SJCRH30 (cell line): ENCODE measurements at regions not wholly inside any gene's neighbourhood (a gene's known extent, or its start where the extent isn't known, plus 50 kb on each side); places are given as distances from the start of the nearest gene placed in this dataset.
"Not testable (repeated sequence)": the region's sequence is repeated elsewhere in the genome, so short reads cannot be mapped to it uniquely, and the experiment has no call there.

Experiments used
- DNase-seq, 2 experiments: peaks; one replicate each; pipeline ENCODE4 v3.0.0-alpha.2; 2015 to 2020
- H3K27ac ChIP-seq: fragments of 250-450 bp; sonication (Bioruptor Pico); 2 replicates; pipeline ENCODE4 v1.5.1; 2020; ENCODE audit warnings: mild to moderate bottlenecking, moderate library complexity
- H3K27me3 ChIP-seq: fragments of 250-450 bp; sonication (Bioruptor Pico); 2 replicates; pipeline ENCODE4 v1.5.1; 2020; ENCODE audit warnings: mild to moderate bottlenecking, moderate library complexity
- H3K36me3 ChIP-seq: fragments of 250-450 bp; sonication (Bioruptor Pico); 2 replicates; pipeline ENCODE4 v1.5.1; 2020; ENCODE audit warnings: mild to moderate bottlenecking, moderate library complexity
- H3K4me1 ChIP-seq: fragments of 250-450 bp; sonication (Bioruptor Pico); 2 replicates; pipeline ENCODE4 v1.5.1; 2020; ENCODE audit warnings: mild to moderate bottlenecking, moderate library complexity
- H3K4me3 ChIP-seq: fragments of 250-450 bp; sonication (Bioruptor Pico); 2 replicates; pipeline ENCODE4 v1.5.1; 2020; ENCODE audit warnings: mild to moderate bottlenecking, moderate library complexity
- H3K9me3 ChIP-seq: fragments of 250-450 bp; sonication (Bioruptor Pico); replicated peaks from 2 replicates; pipeline ENCODE4 v1.5.1; 2020; ENCODE audit warnings: mild to moderate bottlenecking, moderate library complexity

- H3K36me3 ChIP-seq: no peaks in the 10 kb centered on the region
- H3K4me3 ChIP-seq: no peak overlapping the region
- no peak for DNase-seq
Measured at GRCh38 chr6:98039443-98039842, 756.4 kb upstream of the MMS22L start.

GRCh38 chr6:98039904-98040607 lies 757.0 kb upstream of the MMS22L start:
- Histone ChIP-seq H3K9me3 (no peaks in the 10 kb centered on the region), H3K4me1 (no peaks in the 10 kb centered on the region), H3K27ac (no peak overlapping the region), H3K27me3 (no peaks in the 10 kb centered on the region), H3K4me3 (no peak overlapping the region), H3K36me3 (no peaks in the 10 kb centered on the region)
- DNase-seq: no peak

More at GRCh38 chr6:98039443-98039842, 756.4 kb upstream of the MMS22L start:
- H3K27me3 ChIP-seq: no peaks in the 10 kb centered on the region
- H3K27ac ChIP-seq: no peak overlapping the region
- H3K4me1 ChIP-seq: no peaks in the 10 kb centered on the region
- H3K9me3 ChIP-seq: no peaks in the 10 kb centered on the region

- H3K4me1 ChIP-seq: no peaks in the 10 kb centered on the region
- H3K4me3 ChIP-seq: no peak overlapping the region
- no peaks in the 10 kb centered on the region for H3K9me3 ChIP-seq
- H3K27ac ChIP-seq: no peak overlapping the region
- no peaks in the 10 kb centered on the region for H3K36me3 ChIP-seq
- no peak for DNase-seq
- no peaks in the 10 kb centered on the region for H3K27me3 ChIP-seq
Measured at GRCh38 chr6:98041056-98041455, 758.0 kb upstream of the MMS22L start.

- Histone ChIP-seq H3K9me3 (no peaks in the 10 kb centered on the region), H3K36me3 (no peaks in the 10 kb centered on the region), H3K4me3 (no peak overlapping the region), H3K27me3 (0 out of 2 replicates have a peak, but pooled peaks cover 2% of the 10 kb centered on the region), H3K4me1 (no peaks in the 10 kb centered on the region), H3K27ac (no peak overlapping the region)
- no peak for DNase-seq
Measured at GRCh38 chr6:98041921-98042320, 758.9 kb upstream of the MMS22L start.

- Histone ChIP-seq H3K4me1 (no peaks in the 10 kb centered on the region), H3K36me3 (no peaks in the 10 kb centered on the region), H3K27me3 (0 out of 2 replicates have a peak, but pooled peaks cover 2% of the 10 kb centered on the region), H3K27ac (no peak overlapping the region), H3K4me3 (no peak overlapping the region), H3K9me3 (no peaks in the 10 kb centered on the region)
- DNase-seq: no peak
Measured at GRCh38 chr6:98044151-98044561, 761.1 kb upstream of the MMS22L start.

- no peaks in the 10 kb centered on the region for H3K9me3 ChIP-seq
- no peak for DNase-seq
- H3K4me1 ChIP-seq: no peaks in the 10 kb centered on the region
- 0 out of 2 replicates have a peak, but pooled peaks cover 2% of the 10 kb centered on the region for H3K27me3 ChIP-seq
- no peak overlapping the region for H3K4me3 ChIP-seq
- H3K27ac ChIP-seq: no peak overlapping the region
- no peaks in the 10 kb centered on the region for H3K36me3 ChIP-seq
Measured at GRCh38 chr6:98044791-98045470, 761.9 kb upstream of the MMS22L start.

GRCh38 chr6:98047164-98047563 lies 764.1 kb upstream of the MMS22L start:
- Histone ChIP-seq H3K9me3 (no peaks in the 10 kb centered on the region), H3K4me1 (no peaks in the 10 kb centered on the region), H3K27me3 (0 out of 2 replicates have a peak, but pooled peaks cover 2% of the 10 kb centered on the region), H3K4me3 (no peak overlapping the region), H3K36me3 (no peaks in the 10 kb centered on the region), H3K27ac (no peak overlapping the region)
- no peak for DNase-seq

- H3K27ac ChIP-seq: no peak overlapping the region
- no peaks in the 10 kb centered on the region for H3K9me3 ChIP-seq
- 0 out of 2 replicates have a peak, but pooled peaks cover 2% of the 10 kb centered on the region for H3K27me3 ChIP-seq
- H3K4me3 ChIP-seq: no peak overlapping the region
- no peak for DNase-seq
- H3K36me3 ChIP-seq: no peaks in the 10 kb centered on the region
- H3K4me1 ChIP-seq: no peaks in the 10 kb centered on the region
Measured at GRCh38 chr6:98047871-98048270, 764.9 kb upstream of the MMS22L start.

- no peaks in the 10 kb centered on the region for H3K4me1 ChIP-seq
- H3K36me3 ChIP-seq: no peaks in the 10 kb centered on the region
- H3K4me3 ChIP-seq: no peak overlapping the region
- H3K9me3 ChIP-seq: no peaks in the 10 kb centered on the region
- no peak overlapping the region for H3K27ac ChIP-seq
- H3K27me3 ChIP-seq: no peaks in the 10 kb centered on the region
- DNase-seq: no peak
Measured at GRCh38 chr6:98054453-98054852, 771.4 kb upstream of the MMS22L start.

- H3K4me1 ChIP-seq: no peaks in the 10 kb centered on the region
- no peak overlapping the region for H3K27ac ChIP-seq
- no peaks in the 10 kb centered on the region for H3K27me3 ChIP-seq
- DNase-seq: no peak
- no peaks in the 10 kb centered on the region for H3K9me3 ChIP-seq
- no peaks in the 10 kb centered on the region for H3K36me3 ChIP-seq
- H3K4me3 ChIP-seq: no peak overlapping the region
Measured at GRCh38 chr6:98056955-98057354, 773.9 kb upstream of the MMS22L start.

- H3K27ac ChIP-seq: no peak overlapping the region
- H3K27me3 ChIP-seq: no peaks in the 10 kb centered on the region
- no peaks in the 10 kb centered on the region for H3K36me3 ChIP-seq
- H3K9me3 ChIP-seq: no peaks in the 10 kb centered on the region
- H3K4me3 ChIP-seq: no peak overlapping the region
- H3K4me1 ChIP-seq: no peaks in the 10 kb centered on the region
- no peak for DNase-seq
Measured at GRCh38 chr6:98067375-98067774, 767.0 kb upstream of the POU3F2 start.

GRCh38 chr6:98088537-98088936 lies 745.8 kb upstream of the POU3F2 start:
- H3K36me3 ChIP-seq, H3K27me3 ChIP-seq, H3K9me3 ChIP-seq, H3K4me1 ChIP-seq, DNase-seq, H3K27ac ChIP-seq, H3K4me3 ChIP-seq: not testable (repeated sequence)

GRCh38 chr6:98092331-98092730 lies 742.0 kb upstream of the POU3F2 start:
- no peaks in the 10 kb centered on the region for H3K27me3 ChIP-seq
- no peak overlapping the region for H3K4me3 ChIP-seq
- peak; percentile 65 to 80 for DNase-seq
- 0 out of 2 replicates have a peak, but pooled peaks cover 3% of the 10 kb centered on the region for H3K9me3 ChIP-seq
- H3K27ac ChIP-seq: no peak overlapping the region
- H3K4me1 ChIP-seq: 0 out of 2 replicates have a peak, but pooled peaks cover 7% of the 10 kb centered on the region
- no peaks in the 10 kb centered on the region for H3K36me3 ChIP-seq

- no peak for DNase-seq
- Histone ChIP-seq H3K27me3 (no peaks in the 10 kb centered on the region), H3K4me3 (no peak overlapping the region), H3K27ac (no peak overlapping the region), H3K36me3 (no peaks in the 10 kb centered on the region), H3K9me3 (peaks cover 1% of the 10 kb centered on the region; the same call in 1 of the 2 replicates), H3K4me1 (0 out of 2 replicates have a peak, but pooled peaks cover 7% of the 10 kb centered on the region)
Measured at GRCh38 chr6:98094696-98095095, 739.7 kb upstream of the POU3F2 start.

- H3K27me3 ChIP-seq: no peaks in the 10 kb centered on the region
- no peaks in the 10 kb centered on the region for H3K36me3 ChIP-seq
- no peaks in the 10 kb centered on the region for H3K4me1 ChIP-seq
- no peaks in the 10 kb centered on the region for H3K9me3 ChIP-seq
- no peak overlapping the region for H3K27ac ChIP-seq
- no peak overlapping the region for H3K4me3 ChIP-seq
- DNase-seq: no peak
Measured at GRCh38 chr6:98107801-98108200, 726.6 kb upstream of the POU3F2 start.
